ENCODE measurements at regions not wholly inside any gene's neighbourhood (a gene's known extent, or its start where the extent isn't known, plus 50 kb on each side); places are given as distances from the start of the nearest gene placed in this dataset.

DNA sequence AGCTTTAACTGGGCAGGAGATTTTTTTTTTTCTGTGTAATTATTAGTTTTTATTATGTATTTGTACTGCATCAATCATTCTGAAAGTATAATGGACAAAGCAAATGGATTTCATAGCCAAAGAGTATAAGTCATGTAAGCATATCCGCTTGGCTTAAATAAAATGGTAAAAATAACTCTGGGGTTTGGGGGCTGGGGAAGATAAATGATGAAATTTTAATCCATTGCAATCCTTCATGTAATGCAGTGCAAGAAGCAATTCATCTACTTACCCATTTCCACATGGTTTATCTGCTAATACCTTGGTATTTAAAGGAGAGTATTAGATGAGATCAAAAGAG, 781.4 kb downstream of the QKI start:
- H3K4me1 ChIP-seq (ENCODE audit: control insufficient read depth, low read length) = no peaks in the 10 kb centered on the region
- H3K9me3 ChIP-seq (ENCODE audit: control insufficient read depth, insufficient read depth, low read length) = no peaks in the 10 kb centered on the region
- no peaks in the 10 kb centered on the region for H3F3A ChIP-seq (ENCODE audit: control insufficient read depth, insufficient read depth)
- H3K27me3 ChIP-seq (ENCODE audit: control insufficient read depth, low read length) = no peaks in the 10 kb centered on the region
- no peak overlapping the region for H3K27ac ChIP-seq (ENCODE audit: low read depth, low read length)
- no peak overlapping the region for H3K4me2 ChIP-seq (ENCODE audit: low read length)
- H3K4me3 ChIP-seq (ENCODE audit: low read length) = no peak overlapping the region
- H3K79me2 ChIP-seq (ENCODE audit: control insufficient read depth, low read length) = no peaks in the 10 kb centered on the region
- TF ChIP-seq EZH2phosphoT487 (IDR thresholded peaks at IDR 0.05; ENCODE audit: borderline replicate concordance, low read length) = no peak
- TF ChIP-seq, protein P1, sequence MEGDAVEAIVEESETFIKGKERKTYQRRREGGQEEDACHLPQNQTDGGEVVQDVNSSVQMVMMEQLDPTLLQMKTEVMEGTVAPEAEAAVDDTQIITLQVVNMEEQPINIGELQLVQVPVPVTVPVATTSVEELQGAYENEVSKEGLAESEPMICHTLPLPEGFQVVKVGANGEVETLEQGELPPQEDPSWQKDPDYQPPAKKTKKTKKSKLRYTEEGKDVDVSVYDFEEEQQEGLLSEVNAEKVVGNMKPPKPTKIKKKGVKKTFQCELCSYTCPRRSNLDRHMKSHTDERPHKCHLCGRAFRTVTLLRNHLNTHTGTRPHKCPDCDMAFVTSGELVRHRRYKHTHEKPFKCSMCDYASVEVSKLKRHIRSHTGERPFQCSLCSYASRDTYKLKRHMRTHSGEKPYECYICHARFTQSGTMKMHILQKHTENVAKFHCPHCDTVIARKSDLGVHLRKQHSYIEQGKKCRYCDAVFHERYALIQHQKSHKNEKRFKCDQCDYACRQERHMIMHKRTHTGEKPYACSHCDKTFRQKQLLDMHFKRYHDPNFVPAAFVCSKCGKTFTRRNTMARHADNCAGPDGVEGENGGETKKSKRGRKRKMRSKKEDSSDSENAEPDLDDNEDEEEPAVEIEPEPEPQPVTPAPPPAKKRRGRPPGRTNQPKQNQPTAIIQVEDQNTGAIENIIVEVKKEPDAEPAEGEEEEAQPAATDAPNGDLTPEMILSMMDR (IDR thresholded peaks at IDR 0.05; ENCODE audit: low read depth, low read length, poor library complexity, severe bottlenecking) = no peak
- H4K20me1 ChIP-seq (ENCODE audit: control insufficient read depth, insufficient read depth, low read depth, low read length) = no peaks in the 10 kb centered on the region
- H3K9me2 ChIP-seq (replicated peaks; ENCODE audit: control insufficient read depth, low read length) = no peaks in the 10 kb centered on the region
- no peaks in the 10 kb centered on the region for H3K36me3 ChIP-seq (ENCODE audit: control insufficient read depth, low read length)

DNA sequence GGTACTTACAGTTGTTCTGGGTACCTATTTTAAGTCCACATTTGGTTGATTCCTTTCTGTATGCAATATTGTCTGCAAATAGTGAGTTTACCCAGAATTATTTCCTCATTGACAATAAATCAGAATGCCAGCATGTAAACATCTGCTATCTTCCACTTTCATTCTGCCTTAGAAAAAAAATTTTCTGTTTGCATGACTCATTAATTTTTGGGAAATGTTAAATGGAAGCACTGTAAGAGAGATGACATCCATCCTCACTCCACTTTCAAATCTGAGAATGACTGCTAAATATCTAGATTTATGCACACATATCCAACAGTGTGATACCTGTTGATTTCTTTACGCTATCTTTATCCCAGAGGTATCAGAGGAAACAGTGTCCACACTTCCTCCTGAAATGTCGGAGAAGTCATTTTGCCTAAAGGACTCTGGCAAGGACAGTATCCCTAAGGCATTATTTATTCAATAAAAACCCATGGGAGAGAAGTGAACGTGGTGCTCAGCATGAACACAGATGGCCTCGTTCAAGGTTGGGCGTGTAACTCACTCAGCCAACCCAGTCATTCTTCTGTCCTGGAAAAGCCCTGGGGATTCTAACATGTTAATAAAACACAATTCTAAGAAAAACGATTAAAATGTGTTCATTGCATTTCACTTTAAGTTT, 780.9 kb downstream of the QKI start:
- H3K36me3 ChIP-seq (ENCODE audit: control insufficient read depth, low read length) = no peaks in the 10 kb centered on the region
- TF ChIP-seq, protein P1 (IDR thresholded peaks at IDR 0.05; ENCODE audit: low read depth, low read length, poor library complexity, severe bottlenecking) = no peak
- TF ChIP-seq EZH2phosphoT487 (IDR thresholded peaks at IDR 0.05; ENCODE audit: borderline replicate concordance, low read length) = no peak
- H3K4me3 ChIP-seq (ENCODE audit: low read length) = no peak overlapping the region
- H3K27ac ChIP-seq (ENCODE audit: low read depth, low read length) = no peak overlapping the region
- H3K4me2 ChIP-seq (ENCODE audit: low read length) = no peak overlapping the region
- no peaks in the 10 kb centered on the region for H3K4me1 ChIP-seq (ENCODE audit: control insufficient read depth, low read length)
- no peaks in the 10 kb centered on the region for H3K27me3 ChIP-seq (ENCODE audit: control insufficient read depth, low read length)
- H3K9me3 ChIP-seq (ENCODE audit: control insufficient read depth, insufficient read depth, low read length) = no peaks in the 10 kb centered on the region
- H4K20me1 ChIP-seq (ENCODE audit: control insufficient read depth, insufficient read depth, low read depth, low read length) = no peaks in the 10 kb centered on the region
- H3K9me2 ChIP-seq (replicated peaks; ENCODE audit: control insufficient read depth, low read length) = no peaks in the 10 kb centered on the region
- H3K79me2 ChIP-seq (ENCODE audit: control insufficient read depth, low read length) = no peaks in the 10 kb centered on the region
- H3F3A ChIP-seq (ENCODE audit: control insufficient read depth, insufficient read depth) = no peaks in the 10 kb centered on the region

DNA sequence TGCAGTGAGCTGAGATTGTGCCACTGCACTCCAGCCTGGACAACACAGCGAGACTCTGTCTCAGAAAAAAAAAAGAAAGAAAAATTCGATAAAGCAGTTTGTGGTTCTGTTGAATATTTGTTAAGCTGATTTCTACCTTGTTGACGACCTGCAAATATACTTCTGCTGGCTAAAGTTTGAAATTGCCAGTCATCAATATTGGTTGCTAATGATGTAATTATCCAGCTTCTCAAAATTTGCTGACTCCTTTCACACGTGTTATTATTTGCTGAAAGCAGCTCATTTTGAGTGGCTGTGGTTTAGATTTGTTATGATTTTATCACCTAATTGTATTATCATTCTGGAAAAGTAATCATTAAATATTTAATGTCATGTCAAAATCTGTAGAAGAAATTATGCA, 774.3 kb downstream of the QKI start:
- no peaks in the 10 kb centered on the region for H3K36me3 ChIP-seq (ENCODE audit: control insufficient read depth, low read length)
- H3K27ac ChIP-seq (ENCODE audit: low read depth, low read length) = no peak overlapping the region
- H4K20me1 ChIP-seq (ENCODE audit: control insufficient read depth, insufficient read depth, low read depth, low read length) = no peaks in the 10 kb centered on the region
- H3K79me2 ChIP-seq (ENCODE audit: control insufficient read depth, low read length) = no peaks in the 10 kb centered on the region
- H3K4me1 ChIP-seq (ENCODE audit: control insufficient read depth, low read length) = no peaks in the 10 kb centered on the region
- H3K9me3 ChIP-seq (ENCODE audit: control insufficient read depth, insufficient read depth, low read length) = no peaks in the 10 kb centered on the region
- no peaks in the 10 kb centered on the region for H3F3A ChIP-seq (ENCODE audit: control insufficient read depth, insufficient read depth)
- no peaks in the 10 kb centered on the region for H3K27me3 ChIP-seq (ENCODE audit: control insufficient read depth, low read length)
- H3K4me2 ChIP-seq (ENCODE audit: low read length) = no peak overlapping the region
- no peak for TF ChIP-seq EZH2phosphoT487 (IDR thresholded peaks at IDR 0.05; ENCODE audit: borderline replicate concordance, low read length)
- TF ChIP-seq, protein P1 (IDR thresholded peaks at IDR 0.05; ENCODE audit: low read depth, low read length, poor library complexity, severe bottlenecking) = no peak
- no peaks in the 10 kb centered on the region for H3K9me2 ChIP-seq (replicated peaks; ENCODE audit: control insufficient read depth, low read length)
- no peak overlapping the region for H3K4me3 ChIP-seq (ENCODE audit: low read length)
